ENCODE measurements at regions not wholly inside any gene's neighbourhood (a gene's known extent, or its start where the extent isn't known, plus 50 kb on each side); places are given as distances from the start of the nearest gene placed in this dataset.

GRCh38 chr3:104004956-104005355, 1361.8 kb upstream of the ALCAM start:
- TF ChIP-seq CTCF (IDR thresholded peaks at IDR 0.05; ENCODE audit: low read depth, low read length) = no peak
- no peak for TF ChIP-seq MAX (IDR thresholded peaks at IDR 0.05; ENCODE audit: low read depth, low read length)
- no peak for TF ChIP-seq POLR2A (IDR thresholded peaks at IDR 0.05; ENCODE audit: extremely low read depth, insufficient read length)

Data from NB4 (cell line).